Epithelial cell of prostate (primary cell): ENCODE measurements at regions not wholly inside any gene's neighbourhood (a gene's known extent, or its start where the extent isn't known, plus 50 kb on each side); places are given as distances from the start of the nearest gene placed in this dataset.

Experiments used
- DNase-seq: peaks from one replicate; pipeline ENCODE4 v3.0.0-alpha.2; 2011; ENCODE audit warnings: low read depth, low spot score
- H3K27ac ChIP-seq: fragments of 450-650 bp; 2 replicates; pipeline ENCODE4 v1.5.1; 2017; ENCODE audit warnings: mild to moderate bottlenecking

DNA sequence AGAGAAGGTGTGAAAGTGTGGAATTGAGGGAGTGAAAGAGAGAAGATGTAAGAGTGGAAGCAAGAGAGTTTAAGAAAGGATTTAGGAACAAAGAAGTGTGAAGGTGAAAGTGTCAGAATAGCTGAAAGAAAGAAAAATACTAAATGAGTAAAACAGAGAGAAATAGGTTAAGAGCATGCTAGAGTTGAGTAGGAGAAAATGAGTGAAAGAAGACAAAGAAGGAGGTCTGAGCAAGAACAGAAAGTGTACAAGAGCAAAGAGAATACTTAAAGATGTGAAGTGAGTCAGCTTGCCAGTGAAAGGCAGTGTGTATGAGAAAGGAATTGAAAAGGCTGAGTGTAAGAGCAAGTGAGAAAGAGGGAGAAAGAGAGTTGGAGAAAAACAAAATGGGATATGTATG is 348.8 kb upstream of the BCHE start:
- no peak for DNase-seq
- no peak overlapping the region for H3K27ac ChIP-seq

DNA sequence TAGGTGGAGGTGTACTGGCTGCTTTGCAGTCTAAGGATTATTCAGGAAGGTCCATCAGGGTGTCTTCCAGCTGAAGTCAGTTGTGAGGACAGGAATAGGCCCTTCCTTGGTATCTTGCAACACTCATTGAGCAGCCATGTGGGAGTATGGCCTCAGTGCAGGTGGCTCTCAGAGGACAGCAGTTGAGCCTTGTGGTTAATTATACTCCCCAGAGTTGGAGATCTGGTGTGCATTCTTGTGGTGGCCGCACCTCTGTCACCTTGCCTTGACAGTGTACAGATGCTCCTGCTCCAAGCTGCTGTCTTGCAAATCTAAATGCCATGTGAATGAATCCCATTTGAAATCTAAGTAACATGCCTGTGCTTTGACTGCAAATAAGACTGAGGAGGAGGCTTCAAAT is 339.9 kb upstream of the BCHE start:
- no peak overlapping the region for H3K27ac ChIP-seq
- no peak for DNase-seq

DNA sequence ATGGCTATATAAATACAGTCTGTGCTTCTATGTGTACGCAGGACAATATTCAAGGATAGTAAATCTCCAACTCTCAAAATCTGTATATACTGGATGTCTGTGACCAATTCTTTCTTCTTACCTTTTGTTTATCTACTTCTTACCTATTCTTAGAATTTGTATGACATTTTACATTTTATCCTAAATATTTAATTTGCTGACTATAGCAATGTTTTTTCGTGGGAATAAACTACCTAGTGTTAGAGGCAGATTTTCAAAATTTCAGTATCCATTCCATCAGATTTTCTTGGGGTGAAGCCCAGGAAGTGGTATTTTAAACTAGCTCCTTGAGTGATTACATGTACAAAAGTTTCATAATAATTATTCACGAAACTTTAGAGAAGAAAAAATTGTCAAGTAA is 334.5 kb upstream of the BCHE start:
- no peak for DNase-seq
- no peak overlapping the region for H3K27ac ChIP-seq

DNA sequence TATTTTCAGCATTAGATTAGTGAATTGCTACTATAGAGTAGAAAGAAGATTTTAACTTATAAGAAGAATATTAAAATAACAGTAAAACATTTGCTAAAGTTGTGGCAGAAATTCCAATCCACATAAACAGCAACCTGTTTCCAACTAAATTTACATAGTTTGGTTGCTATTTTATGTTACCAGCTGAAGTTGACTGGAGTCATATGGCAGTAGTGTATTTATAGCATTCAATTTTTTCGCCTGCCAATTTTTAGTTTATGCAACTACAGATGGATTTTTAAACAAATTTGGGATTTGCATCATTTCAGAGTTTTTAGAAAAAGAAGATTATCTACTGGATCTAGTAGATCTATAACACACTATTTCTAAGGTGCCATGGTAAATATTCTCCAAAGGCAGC is 332.5 kb upstream of the BCHE start:
- H3K27ac ChIP-seq = no peak overlapping the region
- DNase-seq = no peak

DNA sequence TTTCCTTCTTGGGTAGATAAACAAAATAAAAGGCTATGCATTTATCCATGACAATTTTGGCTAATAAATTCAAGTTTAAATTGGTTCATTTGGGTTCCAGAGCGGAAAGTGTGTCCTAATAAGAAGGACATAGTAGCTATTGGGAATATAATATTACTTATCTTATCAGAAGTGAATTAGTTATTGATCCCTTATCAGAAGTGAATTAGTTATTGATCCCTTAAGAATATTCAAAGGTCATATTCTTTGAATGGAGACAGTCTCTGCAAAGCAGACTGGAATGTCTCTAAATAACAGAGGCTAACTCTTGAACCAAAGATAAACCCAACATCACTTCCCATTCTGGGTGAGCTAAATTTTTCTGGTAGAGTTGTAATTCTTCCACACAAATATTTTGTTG is 290.7 kb upstream of the BCHE start:
- DNase-seq = no peak
- H3K27ac ChIP-seq = no peak overlapping the region

DNA sequence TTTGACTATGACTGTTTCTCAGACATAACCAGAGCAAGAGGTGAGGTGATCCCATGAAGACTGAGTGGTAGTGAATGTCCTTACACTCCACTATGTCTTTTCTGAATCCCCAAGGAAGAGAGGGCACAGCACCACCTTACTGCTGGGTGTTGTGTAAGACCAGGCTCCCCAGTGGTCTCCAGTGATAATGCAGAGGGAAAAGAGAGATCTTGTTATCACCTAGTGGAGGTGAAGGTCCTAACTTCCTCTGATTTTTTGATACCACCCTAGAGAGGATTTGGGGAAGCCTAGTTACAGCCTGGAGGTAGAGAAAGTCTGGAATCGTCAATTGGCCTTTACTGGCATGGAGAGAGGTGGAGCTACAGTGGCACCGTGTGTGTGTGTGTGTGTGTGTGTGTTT is 288.0 kb upstream of the BCHE start:
- H3K27ac ChIP-seq = no peak overlapping the region
- no peak for DNase-seq

DNA sequence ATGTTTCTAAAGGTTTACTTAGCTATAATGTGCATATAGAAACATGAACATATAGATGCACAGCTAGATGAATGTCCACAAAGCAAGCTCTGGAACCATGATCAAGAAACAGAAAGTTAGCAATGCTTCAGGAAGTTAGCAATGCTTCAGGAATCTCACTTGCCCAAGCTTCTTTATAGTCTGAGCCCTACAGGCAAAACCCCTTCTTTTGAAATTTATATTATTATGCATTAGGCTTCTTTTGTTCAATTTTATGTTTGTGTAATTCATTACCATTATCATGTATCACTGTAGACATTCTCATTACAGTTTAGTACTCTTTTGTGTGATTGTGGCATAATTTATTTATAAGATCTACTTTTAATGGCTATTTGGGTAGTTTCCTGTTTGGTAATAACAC is 286.4 kb upstream of the BCHE start:
- no peak for DNase-seq
- peak overlapping the region; percentile 40 for H3K27ac ChIP-seq

DNA sequence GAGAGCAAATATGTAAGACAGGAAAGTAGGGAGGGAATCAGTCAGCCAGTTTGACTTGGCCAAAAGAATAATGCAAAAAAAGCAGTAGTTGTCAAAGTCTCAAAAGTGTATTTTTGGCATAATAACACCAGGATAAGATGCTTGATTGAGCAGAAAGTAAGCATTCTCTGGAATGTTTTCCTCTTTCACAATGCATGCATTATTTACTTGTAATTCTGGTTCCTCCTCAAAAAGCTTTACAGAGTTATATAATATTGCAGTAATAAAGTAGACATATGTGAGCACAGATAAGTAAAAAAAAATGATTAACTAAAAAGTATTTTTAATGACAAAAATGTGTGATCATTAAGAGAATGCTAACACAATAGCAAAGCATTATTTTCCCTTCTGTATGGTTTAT is 285.9 kb upstream of the BCHE start:
- DNase-seq = no peak
- peak overlapping the region; percentile 40 for H3K27ac ChIP-seq

DNA sequence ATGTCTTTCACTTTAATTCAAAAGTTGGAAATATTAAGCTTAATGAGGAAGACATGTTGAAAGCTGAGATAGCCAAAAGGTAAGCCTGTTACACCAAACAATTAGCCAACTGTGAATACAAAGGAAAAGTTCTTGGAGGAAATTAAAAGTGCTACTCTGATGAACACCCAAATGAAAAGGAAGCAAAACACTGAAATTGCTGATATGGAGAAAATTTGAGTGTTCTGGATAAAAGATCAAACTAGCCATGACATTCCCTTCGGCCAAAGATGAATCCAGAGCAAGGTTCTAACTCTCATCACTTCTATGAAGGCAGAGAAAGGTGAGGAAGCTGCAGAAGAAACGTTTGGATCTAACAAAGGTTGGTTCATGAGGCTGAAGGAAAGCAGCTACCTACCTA is 280.8 kb upstream of the BCHE start:
- no peak overlapping the region for H3K27ac ChIP-seq
- no peak for DNase-seq

DNA sequence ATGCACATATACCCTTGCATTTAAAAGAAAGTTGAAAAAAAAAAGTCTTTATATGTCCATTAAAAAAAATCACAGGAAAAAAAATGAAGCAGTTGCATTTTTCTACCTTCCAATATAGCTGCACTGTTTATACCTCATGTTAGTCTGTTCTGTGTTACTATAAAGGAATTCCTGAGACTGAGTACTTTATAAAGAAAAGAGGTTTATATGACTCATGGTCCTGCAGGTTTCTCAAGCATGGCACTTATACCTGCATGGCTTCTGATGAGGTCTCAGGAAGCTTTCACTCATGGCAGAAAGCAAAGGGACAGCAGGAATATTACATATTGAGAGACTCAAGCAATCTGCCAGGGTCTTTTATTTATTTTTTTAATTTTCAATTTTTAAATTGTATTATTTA is 277.2 kb upstream of the BCHE start:
- no peak overlapping the region for H3K27ac ChIP-seq
- no peak for DNase-seq

DNA sequence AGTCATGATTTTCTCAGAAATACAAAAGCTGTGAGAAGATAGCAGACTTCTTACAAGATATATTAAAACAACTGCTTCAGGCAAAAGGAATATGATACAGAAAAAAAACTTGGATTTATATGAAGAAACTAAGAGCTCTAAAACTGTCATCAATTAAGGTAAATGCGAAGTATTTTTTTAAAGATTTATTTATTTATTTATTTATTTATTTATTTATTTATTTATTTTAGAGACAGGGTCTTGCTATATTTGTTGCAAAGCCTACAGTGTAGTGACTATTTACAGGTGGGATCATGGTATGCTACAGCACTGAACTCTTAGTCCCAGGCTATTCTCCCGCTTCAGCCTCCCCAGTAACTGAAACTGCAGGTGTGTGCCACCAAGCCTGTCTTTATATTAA is 274.3 kb upstream of the BCHE start:
- H3K27ac ChIP-seq = no peak overlapping the region
- DNase-seq = no peak

DNA sequence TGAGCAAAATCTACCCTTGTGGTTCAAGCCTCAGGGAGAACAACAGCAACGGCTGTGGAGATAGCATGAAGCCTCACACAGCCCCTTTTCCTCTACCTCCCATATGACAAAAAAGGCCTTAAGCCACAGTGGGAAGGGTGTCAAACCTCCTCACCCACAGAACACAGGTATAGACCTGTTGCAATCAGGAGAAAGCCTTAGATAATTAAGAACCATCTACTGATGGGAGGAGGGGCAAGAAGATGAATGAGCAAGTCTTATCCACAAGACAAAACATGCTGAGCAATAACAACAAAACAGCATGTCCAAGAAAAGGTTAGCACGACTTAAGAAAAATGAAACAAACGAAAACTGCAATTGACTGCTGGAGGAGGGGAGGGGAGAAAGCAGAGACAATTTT is 272.9 kb upstream of the BCHE start:
- peak; percentile 46 for DNase-seq
- H3K27ac ChIP-seq = peak overlapping the region; percentile 47

DNA sequence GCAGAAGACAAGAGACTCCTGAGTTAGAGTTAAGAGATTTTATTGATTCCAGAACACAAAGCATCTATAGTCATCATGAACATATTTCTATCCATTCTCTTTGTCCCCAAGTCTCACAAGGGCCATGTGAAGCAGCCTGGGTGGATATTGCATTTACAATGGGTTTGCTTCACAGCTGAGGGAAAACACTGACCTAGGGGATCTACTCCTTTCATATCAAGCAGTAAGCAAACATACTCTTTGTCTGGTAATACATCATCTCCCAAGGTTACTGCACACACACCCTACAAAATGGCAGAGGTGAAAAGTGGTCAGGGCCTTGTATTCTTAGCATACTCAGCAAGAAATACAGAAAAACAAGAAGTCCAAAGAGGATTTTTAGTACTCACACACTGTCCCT is 267.7 kb upstream of the BCHE start:
- H3K27ac ChIP-seq = no peak overlapping the region
- DNase-seq = no peak

DNA sequence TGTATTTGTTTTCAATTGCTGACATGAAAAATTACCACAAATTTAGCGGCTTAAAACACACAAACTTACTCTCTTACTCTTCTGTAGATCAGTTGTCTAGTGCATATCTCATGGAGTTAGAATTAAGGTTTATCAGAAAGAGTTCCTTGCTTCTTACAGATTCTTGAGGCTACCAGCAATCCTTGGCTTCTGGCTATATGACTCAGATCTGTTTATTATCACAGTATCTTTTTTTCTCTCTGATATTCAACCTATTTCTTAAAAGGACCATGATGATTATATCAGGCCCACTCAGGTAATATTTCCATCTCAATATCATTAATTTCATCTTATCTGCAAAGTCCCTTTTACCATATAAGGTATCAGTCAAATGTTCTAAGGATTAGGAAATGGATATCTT is 263.5 kb upstream of the BCHE start:
- DNase-seq = no peak
- H3K27ac ChIP-seq = no peak overlapping the region

DNA sequence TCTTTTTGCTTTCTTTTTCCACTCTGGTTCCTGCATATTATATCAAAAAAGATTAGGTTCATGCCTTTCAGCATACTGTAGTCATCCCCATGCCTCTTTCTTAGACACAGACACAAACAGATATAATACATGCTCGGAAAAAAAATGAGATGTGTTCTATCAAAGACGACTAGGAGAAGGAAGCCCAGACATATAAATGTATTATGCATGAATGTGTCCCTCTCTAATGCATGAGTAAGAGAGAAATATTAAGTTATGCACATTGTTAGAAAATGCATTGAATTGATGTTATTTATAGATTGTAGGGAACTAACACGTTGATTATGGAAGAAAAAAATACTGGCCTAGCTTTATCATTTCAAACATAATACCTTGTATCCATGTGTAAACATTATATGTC is 252.4 kb upstream of the BCHE start:
- no peak for DNase-seq
- H3K27ac ChIP-seq = no peak overlapping the region

DNA sequence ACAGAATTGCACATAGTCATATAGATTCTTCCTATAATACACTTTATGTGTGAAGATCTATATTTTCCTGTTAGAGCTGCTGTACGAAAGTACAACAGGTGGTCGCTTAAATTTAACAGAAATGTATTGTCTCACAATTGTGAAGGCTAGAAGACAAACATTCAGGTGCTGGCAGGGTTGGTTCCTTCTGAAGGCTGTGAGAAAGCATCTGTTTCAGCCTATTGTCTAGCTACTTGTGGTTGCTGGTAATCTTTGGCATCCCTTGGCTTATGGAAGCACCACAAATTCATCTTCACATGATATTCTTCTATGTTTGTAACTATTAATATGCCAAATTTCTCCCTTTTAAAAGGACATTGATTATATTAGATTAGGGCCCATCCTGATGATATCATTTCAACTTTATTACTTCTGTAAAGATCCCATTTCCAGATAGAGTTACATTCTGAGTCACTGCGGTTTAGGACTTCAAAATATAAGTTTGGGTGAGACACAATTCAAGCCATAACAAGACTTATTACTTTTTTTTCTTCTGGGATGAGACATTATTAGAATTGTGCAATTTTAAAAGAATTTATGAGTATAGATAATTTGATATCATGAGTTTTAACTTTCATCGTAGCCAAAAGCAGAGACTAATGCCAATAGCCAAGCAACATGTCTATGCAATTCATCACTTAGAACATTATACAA is 248.1 kb upstream of the BCHE start:
- DNase-seq = peak; percentile 41
- H3K27ac ChIP-seq = no peak overlapping the region

DNA sequence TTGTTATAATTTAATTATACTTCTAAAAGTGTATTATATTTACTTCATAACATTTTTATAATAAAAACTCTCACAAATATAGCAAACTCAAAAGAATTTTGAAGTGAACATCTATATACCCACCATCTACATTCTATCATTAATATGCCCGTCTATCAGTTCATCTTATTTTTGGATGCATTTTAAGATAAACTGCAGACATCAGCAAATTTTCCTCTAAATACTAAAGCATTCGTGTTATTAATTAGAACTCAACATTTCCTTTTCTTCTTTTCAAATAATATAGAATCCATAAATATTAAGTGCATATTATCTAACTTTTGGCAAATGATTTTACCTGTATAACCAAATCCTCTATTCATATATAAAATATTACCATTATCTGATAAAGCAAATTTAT is 242.9 kb upstream of the BCHE start:
- no peak for DNase-seq
- H3K27ac ChIP-seq = no peak overlapping the region

DNA sequence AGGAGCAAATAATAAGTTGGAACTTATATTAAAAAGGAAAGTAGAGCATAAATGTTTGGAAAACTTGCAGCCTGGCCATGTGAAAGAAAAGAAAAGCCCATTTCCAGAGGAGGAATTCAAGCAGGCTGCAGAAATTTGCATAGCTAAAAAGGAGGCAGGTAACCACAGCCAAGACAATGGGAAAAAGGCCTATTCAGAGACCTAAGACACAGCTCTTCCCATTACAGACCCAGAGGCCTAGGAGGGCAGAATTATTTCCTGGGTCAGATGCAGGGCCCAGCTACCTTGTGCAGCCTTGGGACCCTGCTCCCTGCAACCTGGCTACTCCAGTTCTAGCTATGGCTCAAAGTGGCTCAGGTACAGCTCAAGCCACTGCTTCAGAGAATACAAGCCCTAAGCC is 234.6 kb upstream of the BCHE start:
- no peak overlapping the region for H3K27ac ChIP-seq
- no peak for DNase-seq

DNA sequence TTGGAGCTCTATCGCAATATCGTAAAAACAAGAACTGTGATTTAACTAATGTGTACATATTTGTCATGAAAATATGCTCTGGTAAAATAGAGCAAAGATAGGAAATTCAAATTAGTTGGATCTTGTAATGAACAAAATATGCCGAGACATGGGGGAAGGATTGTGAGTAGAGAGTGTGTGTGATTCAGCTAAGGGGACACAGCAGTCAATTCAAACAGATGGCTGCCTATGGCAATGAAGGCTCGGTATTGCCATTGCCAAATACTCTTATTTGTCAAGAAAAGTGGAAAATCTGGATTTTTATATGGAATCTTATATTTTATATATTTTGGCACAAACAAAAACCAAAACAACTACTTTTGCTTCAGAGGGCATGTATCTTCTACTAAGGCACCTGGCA is 227.3 kb upstream of the BCHE start:
- H3K27ac ChIP-seq = no peak overlapping the region
- no peak for DNase-seq

DNA sequence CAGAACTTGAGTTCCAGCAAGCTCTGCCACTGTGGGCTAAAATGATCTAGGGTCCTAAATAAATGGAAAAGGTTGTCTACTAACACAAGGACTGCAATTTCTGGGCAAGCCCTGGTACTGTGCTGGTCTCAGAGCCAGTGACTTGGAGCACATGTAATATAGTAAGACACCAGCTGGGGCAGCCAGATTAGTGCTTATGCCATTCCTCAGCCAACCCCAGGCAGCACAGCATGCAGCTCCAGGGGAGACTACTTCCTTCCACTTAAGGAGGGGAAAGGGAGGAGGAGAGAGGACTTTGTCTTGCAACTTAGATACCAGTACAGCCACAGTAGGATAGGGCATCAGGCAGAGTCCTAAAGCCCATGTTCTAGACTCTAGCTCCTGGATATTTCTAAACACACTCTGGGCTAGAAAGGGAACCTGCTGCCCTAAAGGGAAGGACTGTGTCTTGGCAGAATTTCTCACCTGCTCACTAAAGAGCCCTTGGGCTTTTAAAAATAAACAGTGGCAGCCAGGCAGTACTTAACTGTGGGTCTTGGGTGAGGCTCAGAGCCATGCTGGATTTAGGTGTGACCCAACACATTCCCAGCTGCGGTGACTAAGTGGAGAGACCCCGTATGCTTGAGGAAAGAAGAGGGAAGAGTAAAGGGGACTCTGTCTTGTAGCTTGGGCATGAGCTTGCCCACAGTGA is 223.7 kb upstream of the BCHE start:
- DNase-seq = no peak
- H3K27ac ChIP-seq = no peak overlapping the region

DNA sequence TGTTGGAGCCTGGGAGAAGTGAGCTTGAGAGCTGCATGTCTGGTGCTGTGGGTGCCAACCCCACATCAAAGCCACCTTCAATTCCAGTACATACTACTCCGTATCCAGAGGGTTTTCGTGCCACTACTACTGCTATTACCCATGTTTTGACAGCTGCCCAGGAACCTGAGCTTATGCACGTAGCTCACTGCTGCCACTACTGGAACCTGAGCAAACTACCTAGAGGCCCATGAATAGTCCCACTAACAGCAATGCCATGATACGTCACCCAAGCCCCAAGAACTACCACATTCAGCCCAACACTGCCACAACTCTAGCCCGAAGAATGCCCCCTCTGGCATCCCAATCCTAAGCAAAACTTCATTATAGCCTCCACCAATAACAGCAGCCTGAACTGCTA is 215.2 kb upstream of the BCHE start:
- no peak for DNase-seq
- no peak overlapping the region for H3K27ac ChIP-seq

DNA sequence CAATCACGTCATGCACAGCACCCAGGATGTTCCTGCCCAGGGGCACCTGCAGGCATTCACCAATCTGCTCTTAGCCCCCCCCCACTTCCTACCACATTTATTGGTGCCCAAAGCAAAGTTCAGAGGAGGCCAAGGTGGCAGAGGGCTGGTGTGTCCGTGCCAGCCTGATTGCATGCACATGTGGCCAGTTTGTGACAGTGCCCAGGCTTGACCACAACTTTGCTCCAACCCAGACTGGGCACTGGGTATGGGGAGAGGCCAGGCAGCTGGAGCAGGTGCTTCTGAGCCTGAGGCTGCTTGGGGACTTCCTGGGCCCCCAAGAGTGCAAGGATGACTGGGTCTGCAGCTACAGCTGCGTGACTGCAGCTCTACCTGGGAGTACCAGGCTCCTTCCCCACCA is 192.3 kb upstream of the BCHE start:
- no peak for DNase-seq
- no peak overlapping the region for H3K27ac ChIP-seq
